DND-41 (cell line): ENCODE measurements at regions not wholly inside any gene's neighbourhood (a gene's known extent, or its start where the extent isn't known, plus 50 kb on each side); places are given as distances from the start of the nearest gene placed in this dataset.

Source experiments
- EZH2 ChIP-seq: IDR thresholded peaks from 3 replicates; pipeline ENCODE4 v1.6.1; 2012; ENCODE audit warnings: borderline replicate concordance, low read depth, mild to moderate bottlenecking, moderate library complexity, low read length, inconsistent platforms; ENCODE audit not compliant: severe bottlenecking
- TF ChIP-seq, protein P1 (sequence below): IDR thresholded peaks from 2 replicates; pipeline ENCODE4 v1.5.1; 2012; ENCODE audit warnings: borderline replicate concordance, low read length, moderate library complexity, mild to moderate bottlenecking; ENCODE audit not compliant: poor library complexity, severe bottlenecking; ENCODE audit errors: extremely low read depth

DNA sequence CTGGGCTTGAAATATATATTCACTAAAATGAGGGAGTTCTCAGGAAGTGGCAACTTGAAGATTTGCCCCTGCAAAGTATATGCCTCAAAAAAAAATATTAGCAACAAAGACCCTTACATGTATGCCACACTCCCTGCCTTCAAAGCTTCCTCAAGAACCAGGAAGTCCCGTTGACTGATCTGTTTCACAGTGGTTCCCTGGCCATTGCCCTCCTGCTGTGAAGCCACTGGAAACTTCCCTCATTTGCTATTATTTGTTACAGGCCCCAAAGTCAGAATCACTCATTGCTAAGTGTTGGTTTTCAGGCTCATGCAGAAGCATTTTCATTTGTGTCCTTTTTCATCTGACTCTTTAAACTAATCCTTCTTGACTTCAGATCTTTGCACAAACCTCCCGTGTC, 421.5 kb downstream of the ZNF521 start:
- TF ChIP-seq, protein P1, sequence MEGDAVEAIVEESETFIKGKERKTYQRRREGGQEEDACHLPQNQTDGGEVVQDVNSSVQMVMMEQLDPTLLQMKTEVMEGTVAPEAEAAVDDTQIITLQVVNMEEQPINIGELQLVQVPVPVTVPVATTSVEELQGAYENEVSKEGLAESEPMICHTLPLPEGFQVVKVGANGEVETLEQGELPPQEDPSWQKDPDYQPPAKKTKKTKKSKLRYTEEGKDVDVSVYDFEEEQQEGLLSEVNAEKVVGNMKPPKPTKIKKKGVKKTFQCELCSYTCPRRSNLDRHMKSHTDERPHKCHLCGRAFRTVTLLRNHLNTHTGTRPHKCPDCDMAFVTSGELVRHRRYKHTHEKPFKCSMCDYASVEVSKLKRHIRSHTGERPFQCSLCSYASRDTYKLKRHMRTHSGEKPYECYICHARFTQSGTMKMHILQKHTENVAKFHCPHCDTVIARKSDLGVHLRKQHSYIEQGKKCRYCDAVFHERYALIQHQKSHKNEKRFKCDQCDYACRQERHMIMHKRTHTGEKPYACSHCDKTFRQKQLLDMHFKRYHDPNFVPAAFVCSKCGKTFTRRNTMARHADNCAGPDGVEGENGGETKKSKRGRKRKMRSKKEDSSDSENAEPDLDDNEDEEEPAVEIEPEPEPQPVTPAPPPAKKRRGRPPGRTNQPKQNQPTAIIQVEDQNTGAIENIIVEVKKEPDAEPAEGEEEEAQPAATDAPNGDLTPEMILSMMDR = no peak
- TF ChIP-seq EZH2 = no peak
